PC-9 (cell line): ENCODE measurements at regions not wholly inside any gene's neighbourhood (a gene's known extent, or its start where the extent isn't known, plus 50 kb on each side); places are given as distances from the start of the nearest gene placed in this dataset.

ENCODE experiments used
- BruUV-seq: library from RNA; stranded (reverse); fragments of 400-500 nt; replicated peaks from 2 replicates; lab custom pipeline; 2021; lab: Mats Ljungman, UMichigan
- CTCF ChIA-PET: fragments of 300-600 bp; sonication (Branson Sonifier 250); formaldehyde crosslinking; loops from one replicate; lab custom pipeline; 2022; ENCODE audit warnings: antibody characterized with exemption; lab: Charles Lee
- POLR2A ChIA-PET: fragments of 300-600 bp; sonication (Branson Sonifier 250); formaldehyde crosslinking; loops from one replicate; lab custom pipeline; 2022; ENCODE audit warnings: antibody characterized with exemption; ENCODE audit not compliant: unreplicated experiment; lab: Charles Lee
- DNase-seq, 2 experiments: peaks; one replicate each; pipeline versions ENCODE4 v3.0.0 to v3.0.0-alpha.2; 2015 to 2022; ENCODE audit warnings: mixed read lengths in 1 of 2
- H2AFZ ChIP-seq: fragments of 200-600 bp; sonication (generic); 2 replicates; pipeline ENCODE4 v1.8.1; 2017; ENCODE audit warnings: antibody characterized with exemption
- H3F3A ChIP-seq: fragments of 200-600 bp; sonication (generic); 2 replicates; pipeline ENCODE4 v1.8.1; 2017; ENCODE audit warnings: antibody characterized with exemption, mild to moderate bottlenecking, low read depth; ENCODE audit not compliant: insufficient read depth
- H3K27ac ChIP-seq: fragments of 200-600 bp; sonication (generic); 2 replicates; pipeline ENCODE4 v1.6.1; 2016; ENCODE audit warnings: mixed run types
- H3K27me3 ChIP-seq: fragments of 200-600 bp; sonication (generic); 2 replicates; pipeline ENCODE4 v1.6.1; 2016; ENCODE audit warnings: low read depth, mixed run types; ENCODE audit not compliant: insufficient read depth
- H3K36me3 ChIP-seq: fragments of 200-600 bp; sonication (generic); 2 replicates; pipeline ENCODE4 v1.6.1; 2016; ENCODE audit warnings: low read depth, mixed run types
- H3K4me1 ChIP-seq: fragments of 200-600 bp; sonication (generic); replicated peaks from 2 replicates; pipeline ENCODE4 v1.6.1; 2016; ENCODE audit warnings: mixed run types; ENCODE audit not compliant: insufficient read depth
- H3K4me2 ChIP-seq: fragments of 200-600 bp; sonication (generic); 2 replicates; pipeline ENCODE4 v1.6.1; 2017; ENCODE audit warnings: mixed run types
- H3K4me3 ChIP-seq: fragments of 200-600 bp; sonication (generic); 2 replicates; pipeline ENCODE4 v1.6.1; 2016; ENCODE audit warnings: mixed run types
- H3K79me2 ChIP-seq: fragments of 200-600 bp; sonication (generic); 2 replicates; pipeline ENCODE4 v1.6.1; 2017; ENCODE audit warnings: low read depth, mixed run types
- H3K9me2 ChIP-seq: fragments of 200-600 bp; sonication (generic); 2 replicates; pipeline ENCODE4 v1.8.1; 2017; ENCODE audit warnings: mild to moderate bottlenecking; ENCODE audit not compliant: insufficient read depth
- H3K9me3 ChIP-seq: fragments of 200-600 bp; sonication (generic); 2 replicates; pipeline ENCODE4 v1.8.1; 2016; ENCODE audit warnings: low read depth; ENCODE audit not compliant: insufficient read depth
- H4K20me1 ChIP-seq: fragments of 200-600 bp; sonication (generic); 2 replicates; pipeline ENCODE4 v1.8.1; 2017; ENCODE audit not compliant: insufficient read depth
- CTCF ChIP-seq: fragments of 200-600 bp; sonication (generic); conservative IDR thresholded peaks from 2 replicates; pipeline ENCODE4 v1.6.1; 2017; ENCODE audit warnings: mixed run types, antibody characterized with exemption, mild to moderate bottlenecking, moderate library complexity
- EZH2 ChIP-seq: fragments of 200-600 bp; sonication (generic); IDR thresholded peaks from 2 replicates; pipeline ENCODE4 v1.8.0; 2017; ENCODE audit warnings: antibody characterized with exemption, low read depth
- intact Hi-C: fragments of 100-400 bp; cut with micrococcal nuclease; formaldehyde crosslinking; loops from one replicate; pipeline ENCODE4 v1.10.0; 2022; ENCODE audit not compliant: unreplicated experiment

- Histone ChIP-seq H3K4me2 (no peak overlapping the region), H3K4me1 (peaks cover 5% of the 10 kb centered on the region; the same call in 1 of the 2 replicates), H3K27me3 (peaks cover 30% of the 10 kb centered on the region; the same call in 1 of the 2 replicates), H3K9me3 (no peaks in the 10 kb centered on the region), H3F3A (no peaks in the 10 kb centered on the region), H3K36me3 (no peaks in the 10 kb centered on the region), H3K9me2 (no peaks in the 10 kb centered on the region), H3K27ac (no peak overlapping the region), H3K79me2 (no peaks in the 10 kb centered on the region), H4K20me1 (no peaks in the 10 kb centered on the region), H2AFZ (no peak overlapping the region), H3K4me3 (no peak overlapping the region)
- BruUV-seq, result no TSS peak
- intact Hi-C loops, result no loop called here
- ChIA-PET CTCF (no interaction called here), POLR2A (no interaction called here)
- no peak for TF ChIP-seq CTCF
- TF ChIP-seq EZH2, result no peak
- DNase-seq, result no peak
These were observed 461.1 kb downstream of the ICE1 start for GRCh38 chr5:5883562-5883961.

DNA sequence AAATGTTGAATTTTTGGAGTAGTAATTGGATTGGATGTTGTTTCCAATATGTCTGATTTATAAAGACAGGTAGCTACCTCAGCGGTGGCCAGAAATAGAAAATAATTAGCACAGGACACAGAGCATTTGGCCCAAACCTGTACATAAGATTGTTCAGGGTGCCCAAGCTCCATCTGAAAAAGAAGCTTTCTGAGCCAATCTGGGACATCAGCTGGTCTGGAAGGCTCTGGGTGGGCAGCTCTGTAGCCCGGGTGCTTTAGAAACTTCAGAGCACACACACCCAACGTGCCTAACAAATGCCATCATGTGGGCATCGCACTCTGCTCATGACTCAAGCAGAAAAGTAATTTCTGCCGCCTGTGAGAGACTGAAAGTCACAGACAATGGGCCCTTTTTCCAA is 460.7 kb downstream of the ICE1 start:
- DNase-seq, result no peak
- no peak overlapping the region for H3K4me2 ChIP-seq
- ChIA-PET CTCF (no interaction called here), POLR2A (no interaction called here)
- intact Hi-C loops, result no loop called here
- H2AFZ ChIP-seq, result no peak overlapping the region
- H3K9me2 ChIP-seq, result no peaks in the 10 kb centered on the region
- no peaks in the 10 kb centered on the region for H3K36me3 ChIP-seq
- H3K27ac ChIP-seq, result no peak overlapping the region
- H3K27me3 ChIP-seq, result peaks cover 30% of the 10 kb centered on the region; the same call in 1 of the 2 replicates
- H3K4me1 ChIP-seq, result peaks cover 5% of the 10 kb centered on the region; the same call in 1 of the 2 replicates
- H3K9me3 ChIP-seq, result no peaks in the 10 kb centered on the region
- H4K20me1 ChIP-seq, result no peaks in the 10 kb centered on the region
- no peak for TF ChIP-seq CTCF
- TF ChIP-seq EZH2, result no peak
- H3F3A ChIP-seq, result no peaks in the 10 kb centered on the region
- no TSS peak for BruUV-seq
- no peaks in the 10 kb centered on the region for H3K79me2 ChIP-seq
- no peak overlapping the region for H3K4me3 ChIP-seq

DNA sequence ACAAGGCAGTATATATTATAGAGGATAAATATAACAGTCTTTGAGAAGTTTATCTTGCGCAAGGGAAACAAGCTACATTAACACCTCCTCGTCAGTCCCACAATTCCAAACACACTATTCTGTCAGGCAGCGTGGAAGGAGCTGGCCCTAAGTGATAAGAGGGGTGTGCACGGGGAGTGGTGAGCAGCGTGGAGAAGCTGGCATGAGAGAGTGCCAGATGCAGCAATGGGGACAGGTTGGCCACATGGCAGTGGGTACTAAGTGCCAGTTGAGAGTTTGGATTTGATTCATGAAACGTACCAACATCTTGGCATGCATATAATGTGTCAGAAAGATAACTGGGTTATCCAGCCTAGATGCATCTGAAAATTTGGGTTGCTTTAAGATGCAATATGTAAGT is 460.2 kb downstream of the ICE1 start:
- H3K4me2 ChIP-seq, result no peak overlapping the region
- intact Hi-C loops, result no loop called here
- ChIA-PET POLR2A (no interaction called here), CTCF (no interaction called here)
- BruUV-seq, result no TSS peak
- DNase-seq, result no peak
- H3K36me3 ChIP-seq, result no peaks in the 10 kb centered on the region
- H3K4me3 ChIP-seq, result no peak overlapping the region
- no peaks in the 10 kb centered on the region for H4K20me1 ChIP-seq
- TF ChIP-seq CTCF (no peak), EZH2 (no peak)
- H3K9me2 ChIP-seq, result no peaks in the 10 kb centered on the region
- no peak overlapping the region for H3K27ac ChIP-seq
- H3K27me3 ChIP-seq, result peaks cover 30% of the 10 kb centered on the region; the same call in 1 of the 2 replicates
- H3F3A ChIP-seq, result no peaks in the 10 kb centered on the region
- H3K4me1 ChIP-seq, result peaks cover 5% of the 10 kb centered on the region; the same call in 1 of the 2 replicates
- H3K79me2 ChIP-seq, result no peaks in the 10 kb centered on the region
- H3K9me3 ChIP-seq, result no peaks in the 10 kb centered on the region
- H2AFZ ChIP-seq, result no peak overlapping the region
